Uterus (tissue), 2 donors: ENCODE measurements at regions not wholly inside any gene's neighbourhood (a gene's known extent, or its start where the extent isn't known, plus 50 kb on each side); places are given as distances from the start of the nearest gene placed in this dataset.

Experiments used
- CTCF ChIP-seq, 4 experiments: fragments of 200-600 bp in 2 of 4; fragments of 450-650 bp in 2 of 4; sonication (generic) in 2 of 4; IDR thresholded peaks; one replicate each; pipeline ENCODE4 v1.5.1; 2016 to 2019; ENCODE audit warnings: antibody characterized with exemption in 4 of 4, mild to moderate bottlenecking in 2 of 4, moderate library complexity in 1 of 4
- POLR2A ChIP-seq, 2 donors: fragments of 450-650 bp; IDR thresholded peaks; one replicate each; pipeline ENCODE4 v1.6.1; 2016; ENCODE audit warnings: antibody characterized with exemption in 2 of 2, mild to moderate bottlenecking in 1 of 2, moderate library complexity in 1 of 2

GRCh38 chr15:96703091-96703490 is 372.6 kb downstream of the NR2F2 start:
- TF ChIP-seq CTCF (IDR thresholded peaks at IDR 0.05) (no peak), POLR2A (IDR thresholded peaks at IDR 0.05) (no peak)
